ENCODE measurements at regions not wholly inside any gene's neighbourhood (a gene's known extent, or its start where the extent isn't known, plus 50 kb on each side); places are given as distances from the start of the nearest gene placed in this dataset.

DNA sequence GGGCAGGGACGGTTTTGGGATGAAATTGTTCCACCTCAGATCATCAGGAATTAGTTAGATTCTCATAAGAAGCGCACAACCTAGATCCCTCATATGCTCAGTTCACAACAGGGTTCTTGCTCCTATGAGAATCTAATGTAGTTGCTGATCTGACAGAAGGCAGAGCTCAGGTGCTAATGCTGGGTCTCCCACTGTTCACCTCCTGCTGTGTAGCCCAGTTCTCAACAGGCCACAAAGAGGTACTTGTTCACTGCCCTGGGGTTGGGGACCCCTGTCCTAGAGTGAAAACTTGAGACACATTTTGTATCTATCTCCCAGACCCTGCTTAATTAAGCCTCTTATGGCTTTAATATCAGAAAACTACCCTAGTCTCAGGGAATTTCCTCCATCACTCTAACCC, 966.0 kb downstream of the PCDH17 start:
- Mint-ChIP-seq H3K9me3 (peaks cover 0 to 14% (median 3%) of the 10 kb centered on the region in 7 donors), H3K27me3 (no peaks in the 10 kb centered on the region), H3K36me3 (no peaks in the 10 kb centered on the region), H3K4me1 (no peaks in the 10 kb centered on the region), H3K4me3 (no peak overlapping the region), H3K27ac (no peak overlapping the region)
- H3K4me3 ChIP-seq (ENCODE audit: low read depth, low read length): no peak overlapping the region
- no peaks in the 10 kb centered on the region for H3K27me3 ChIP-seq (ENCODE audit: control insufficient read depth, insufficient read depth, low read length)
- H3K4me1 ChIP-seq (ENCODE audit: control insufficient read depth, insufficient read depth, low read length, poor library complexity, severe bottlenecking): no peaks in the 10 kb centered on the region
- H3K36me3 ChIP-seq (ENCODE audit: control insufficient read depth, insufficient read depth, low read length): no peaks in the 10 kb centered on the region
- DNase-seq (no peak), ATAC-seq (ENCODE audit: low read depth in 2 of 2) (no peak)
- H3K9me3 ChIP-seq (ENCODE audit: control insufficient read depth in 2 of 2, low read length in 2 of 2): peaks cover 0 to 2% of the 10 kb centered on the region in 2 experiments
- H3K27ac ChIP-seq (ENCODE audit: insufficient read depth, low read length, poor library complexity, severe bottlenecking): no peak overlapping the region

DNA sequence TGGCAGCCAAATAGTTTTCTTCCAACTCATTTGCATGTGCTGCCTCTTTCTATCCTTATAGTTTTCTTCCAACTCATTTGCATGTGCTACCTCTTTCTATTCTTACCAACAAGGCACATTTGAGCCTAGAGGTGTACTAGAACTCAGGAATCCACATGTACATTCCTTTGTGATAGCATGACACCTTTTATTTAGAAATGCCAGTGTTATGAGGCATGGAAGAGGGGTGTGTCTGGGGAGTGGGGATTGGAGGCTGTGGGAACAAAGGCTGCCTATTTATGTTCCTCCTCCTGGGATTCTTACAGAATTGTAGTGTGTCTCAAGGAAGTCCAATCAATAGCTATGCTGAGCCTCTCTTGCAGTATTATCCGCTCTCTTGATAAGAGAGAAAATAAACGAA, 966.7 kb downstream of the PCDH17 start:
- no peaks in the 10 kb centered on the region for H3K36me3 ChIP-seq (ENCODE audit: control insufficient read depth, insufficient read depth, low read length)
- H3K9me3 ChIP-seq (ENCODE audit: control insufficient read depth in 2 of 2, low read length in 2 of 2): peaks cover 0 to 2% of the 10 kb centered on the region in 2 experiments
- Mint-ChIP-seq H3K9me3 (peaks cover 0 to 14% (median 3%) of the 10 kb centered on the region in 7 donors), H3K27ac (no peak overlapping the region), H3K36me3 (no peaks in the 10 kb centered on the region), H3K4me1 (no peaks in the 10 kb centered on the region), H3K27me3 (no peaks in the 10 kb centered on the region), H3K4me3 (no peak overlapping the region)
- DNase-seq: no peak
- no peaks in the 10 kb centered on the region for H3K4me1 ChIP-seq (ENCODE audit: control insufficient read depth, insufficient read depth, low read length, poor library complexity, severe bottlenecking)
- H3K4me3 ChIP-seq (ENCODE audit: low read depth, low read length): no peak overlapping the region
- no peak for ATAC-seq (ENCODE audit: low read depth in 2 of 2)
- no peaks in the 10 kb centered on the region for H3K27me3 ChIP-seq (ENCODE audit: control insufficient read depth, insufficient read depth, low read length)
- no peak overlapping the region for H3K27ac ChIP-seq (ENCODE audit: insufficient read depth, low read length, poor library complexity, severe bottlenecking)

DNA sequence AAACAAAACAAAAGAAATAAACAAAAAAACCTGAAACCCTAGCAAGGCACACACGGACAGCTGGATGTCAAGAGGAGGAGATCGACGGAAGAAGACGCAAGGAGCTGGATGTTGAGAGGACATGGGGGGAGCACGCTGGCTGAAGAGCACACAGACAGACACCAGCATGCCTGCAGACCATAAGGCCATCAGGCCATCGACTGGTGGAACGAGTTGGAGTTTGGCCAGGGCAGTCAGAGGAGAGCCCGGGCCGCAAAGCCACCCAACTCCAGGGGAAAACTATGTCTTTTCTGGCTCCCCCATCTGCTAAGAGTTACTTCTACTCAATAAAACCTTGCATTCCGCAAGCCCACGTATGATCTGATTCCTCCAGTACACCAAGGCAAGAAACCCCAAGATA, 979.6 kb downstream of the PCDH17 start:
- no peak for ATAC-seq (ENCODE audit: low read depth in 2 of 2)
- Mint-ChIP-seq H3K4me3 (no peak overlapping the region), H3K36me3 (no peaks in the 10 kb centered on the region), H3K4me1 (peaks cover 0 to 1% (median 0%) of the 10 kb centered on the region in 4 donors), H3K27ac (no peak overlapping the region), H3K27me3 (peaks cover 6% of the 10 kb centered on the region), H3K9me3 (peaks cover 6 to 42% (median 11%) of the 10 kb centered on the region in 7 donors)
- Histone ChIP-seq H3K36me3 (ENCODE audit: control insufficient read depth, insufficient read depth, low read length) (no peaks in the 10 kb centered on the region), H3K4me1 (ENCODE audit: control insufficient read depth, insufficient read depth, low read length, poor library complexity, severe bottlenecking) (no peaks in the 10 kb centered on the region), H3K9me3 (ENCODE audit: control insufficient read depth in 2 of 2, low read length in 2 of 2) (no peaks in the 10 kb centered on the region), H3K4me3 (ENCODE audit: low read depth, low read length) (no peak overlapping the region), H3K27ac (ENCODE audit: insufficient read depth, low read length, poor library complexity, severe bottlenecking) (no peak overlapping the region), H3K27me3 (ENCODE audit: control insufficient read depth, insufficient read depth, low read length) (no peaks in the 10 kb centered on the region)
- no peak for DNase-seq

DNA sequence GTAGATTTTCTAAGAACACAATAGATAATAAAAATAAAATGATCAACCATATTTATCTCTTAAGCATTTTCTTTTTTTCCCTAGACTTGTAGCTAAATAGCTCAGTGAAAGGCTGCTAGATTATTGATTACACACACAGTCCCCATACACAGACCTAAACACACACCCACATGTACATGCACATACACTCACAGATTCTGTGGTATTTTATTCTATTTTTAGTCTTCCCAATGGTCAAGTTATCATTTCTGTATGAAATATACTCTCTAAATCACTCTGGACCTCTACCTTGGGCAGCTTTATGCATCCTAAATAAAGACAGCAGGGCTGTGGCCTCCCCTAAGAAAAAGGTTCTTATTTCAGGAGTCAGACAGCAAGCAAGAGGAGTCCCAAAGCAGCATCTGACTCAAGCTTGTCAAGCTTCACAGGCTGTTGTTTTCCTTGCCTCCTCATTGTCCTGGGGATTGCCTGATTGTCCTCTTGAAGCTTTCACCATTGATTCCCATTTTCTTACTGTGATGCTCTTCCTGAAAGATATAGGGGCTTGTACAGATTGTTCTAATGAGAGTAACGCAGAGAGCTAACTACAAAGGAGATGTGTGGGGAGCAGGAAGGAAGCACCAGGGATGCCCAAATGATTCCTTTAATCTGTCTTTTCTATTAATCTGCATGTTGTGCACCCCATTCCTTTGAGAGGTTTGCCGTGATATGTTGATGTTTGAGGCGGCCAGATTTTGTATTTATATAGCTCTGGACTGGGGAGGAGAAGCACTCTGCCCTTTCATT, 986.5 kb downstream of the PCDH17 start:
- H3K27me3 Mint-ChIP-seq: no peaks in the 10 kb centered on the region
- H3K36me3 Mint-ChIP-seq: no peaks in the 10 kb centered on the region
- H3K27me3 ChIP-seq (ENCODE audit: control insufficient read depth, insufficient read depth, low read length): no peaks in the 10 kb centered on the region
- H3K27ac Mint-ChIP-seq: no peak overlapping the region
- DNase-seq (no peak), ATAC-seq (ENCODE audit: low read depth in 2 of 2) (no peak)
- no peak overlapping the region for H3K4me3 ChIP-seq (ENCODE audit: low read depth, low read length)
- no peaks in the 10 kb centered on the region for H3K4me1 Mint-ChIP-seq
- peaks cover 0 to 4% of the 10 kb centered on the region in 2 experiments for H3K9me3 ChIP-seq (ENCODE audit: control insufficient read depth in 2 of 2, low read length in 2 of 2)
- no peaks in the 10 kb centered on the region for H3K4me1 ChIP-seq (ENCODE audit: control insufficient read depth, insufficient read depth, low read length, poor library complexity, severe bottlenecking)
- peaks cover 0 to 20% (median 5%) of the 10 kb centered on the region in 7 donors for H3K9me3 Mint-ChIP-seq
- H3K4me3 Mint-ChIP-seq: no peak overlapping the region
- H3K27ac ChIP-seq (ENCODE audit: insufficient read depth, low read length, poor library complexity, severe bottlenecking): no peak overlapping the region
- no peaks in the 10 kb centered on the region for H3K36me3 ChIP-seq (ENCODE audit: control insufficient read depth, insufficient read depth, low read length)

DNA sequence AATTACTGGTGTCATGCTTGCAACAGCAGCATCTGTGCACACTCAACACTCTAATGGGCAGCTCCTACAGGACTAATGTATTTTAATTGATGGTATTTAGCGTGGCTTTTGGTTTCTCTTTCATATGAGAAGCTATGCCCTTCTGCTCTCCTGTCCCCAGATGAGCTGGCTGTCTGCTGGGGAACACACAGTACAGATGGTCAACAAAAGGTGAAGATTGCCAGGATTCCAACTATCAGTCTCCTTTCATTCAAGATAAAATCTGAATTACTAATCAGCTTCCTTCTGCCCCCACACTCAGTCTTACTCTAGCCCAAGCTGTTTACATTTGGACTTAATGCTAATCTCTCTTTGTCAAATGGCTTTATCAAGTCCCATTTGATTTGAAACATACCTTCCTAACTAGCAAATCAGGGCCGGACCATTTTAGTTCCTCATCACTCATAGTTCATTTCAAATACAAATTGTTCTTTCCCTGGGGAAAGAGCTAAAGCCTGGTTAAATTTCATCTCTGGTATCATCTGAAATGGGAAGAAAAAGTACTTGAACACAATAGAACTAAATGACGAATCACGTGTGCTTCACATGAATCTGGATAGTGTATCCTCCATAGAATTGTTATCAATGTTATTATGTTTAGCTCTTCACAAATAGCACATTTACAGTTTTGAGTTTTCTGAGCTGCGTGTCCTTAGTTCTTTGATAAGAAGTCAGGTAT, 988.0 kb downstream of the PCDH17 start:
- no peak overlapping the region for H3K27ac Mint-ChIP-seq
- no peaks in the 10 kb centered on the region for H3K36me3 Mint-ChIP-seq
- H3K4me3 Mint-ChIP-seq: no peak overlapping the region
- Histone ChIP-seq H3K4me3 (ENCODE audit: low read depth, low read length) (no peak overlapping the region), H3K36me3 (ENCODE audit: control insufficient read depth, insufficient read depth, low read length) (no peaks in the 10 kb centered on the region), H3K9me3 (ENCODE audit: control insufficient read depth in 2 of 2, low read length in 2 of 2) (peaks cover 0 to 4% of the 10 kb centered on the region in 2 experiments), H3K27me3 (ENCODE audit: control insufficient read depth, insufficient read depth, low read length) (no peaks in the 10 kb centered on the region), H3K27ac (ENCODE audit: insufficient read depth, low read length, poor library complexity, severe bottlenecking) (no peak overlapping the region), H3K4me1 (ENCODE audit: control insufficient read depth, insufficient read depth, low read length, poor library complexity, severe bottlenecking) (no peaks in the 10 kb centered on the region)
- no peaks in the 10 kb centered on the region for H3K27me3 Mint-ChIP-seq
- no peaks in the 10 kb centered on the region for H3K4me1 Mint-ChIP-seq
- ATAC-seq (ENCODE audit: low read depth in 2 of 2): no peak
- peaks cover 0 to 10% (median 4%) of the 10 kb centered on the region in 7 donors for H3K9me3 Mint-ChIP-seq
- no peak for DNase-seq

DNA sequence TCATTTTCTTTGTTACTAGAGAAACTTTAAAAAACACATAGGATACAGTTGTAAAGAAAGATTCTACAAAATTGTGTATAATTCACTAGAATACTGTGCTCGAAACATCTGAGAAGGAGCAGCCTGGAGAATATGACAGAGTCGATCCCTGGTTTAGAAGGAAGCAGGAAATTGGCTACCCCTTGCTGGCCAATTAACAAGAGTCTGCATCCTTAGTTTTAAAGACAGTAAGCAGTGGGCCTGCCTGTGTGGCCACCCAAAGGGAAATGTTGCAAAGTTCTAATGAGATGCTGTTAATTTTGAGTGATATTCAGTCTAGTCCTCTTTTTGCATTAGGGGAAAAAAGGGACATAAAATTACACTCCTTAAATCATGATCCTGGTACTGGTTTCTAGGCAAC, 988.6 kb downstream of the PCDH17 start:
- Mint-ChIP-seq H3K4me3 (no peak overlapping the region), H3K27me3 (no peaks in the 10 kb centered on the region), H3K4me1 (no peaks in the 10 kb centered on the region), H3K9me3 (peaks cover 0 to 10% (median 2%) of the 10 kb centered on the region in 7 donors), H3K36me3 (no peaks in the 10 kb centered on the region), H3K27ac (no peak overlapping the region)
- no peaks in the 10 kb centered on the region for H3K36me3 ChIP-seq (ENCODE audit: control insufficient read depth, insufficient read depth, low read length)
- peaks cover 0 to 7% of the 10 kb centered on the region in 2 experiments for H3K9me3 ChIP-seq (ENCODE audit: control insufficient read depth in 2 of 2, low read length in 2 of 2)
- DNase-seq (no peak), ATAC-seq (ENCODE audit: low read depth in 2 of 2) (no peak)
- H3K4me3 ChIP-seq (ENCODE audit: low read depth, low read length): no peak overlapping the region
- H3K4me1 ChIP-seq (ENCODE audit: control insufficient read depth, insufficient read depth, low read length, poor library complexity, severe bottlenecking): no peaks in the 10 kb centered on the region
- no peaks in the 10 kb centered on the region for H3K27me3 ChIP-seq (ENCODE audit: control insufficient read depth, insufficient read depth, low read length)
- no peak overlapping the region for H3K27ac ChIP-seq (ENCODE audit: insufficient read depth, low read length, poor library complexity, severe bottlenecking)

DNA sequence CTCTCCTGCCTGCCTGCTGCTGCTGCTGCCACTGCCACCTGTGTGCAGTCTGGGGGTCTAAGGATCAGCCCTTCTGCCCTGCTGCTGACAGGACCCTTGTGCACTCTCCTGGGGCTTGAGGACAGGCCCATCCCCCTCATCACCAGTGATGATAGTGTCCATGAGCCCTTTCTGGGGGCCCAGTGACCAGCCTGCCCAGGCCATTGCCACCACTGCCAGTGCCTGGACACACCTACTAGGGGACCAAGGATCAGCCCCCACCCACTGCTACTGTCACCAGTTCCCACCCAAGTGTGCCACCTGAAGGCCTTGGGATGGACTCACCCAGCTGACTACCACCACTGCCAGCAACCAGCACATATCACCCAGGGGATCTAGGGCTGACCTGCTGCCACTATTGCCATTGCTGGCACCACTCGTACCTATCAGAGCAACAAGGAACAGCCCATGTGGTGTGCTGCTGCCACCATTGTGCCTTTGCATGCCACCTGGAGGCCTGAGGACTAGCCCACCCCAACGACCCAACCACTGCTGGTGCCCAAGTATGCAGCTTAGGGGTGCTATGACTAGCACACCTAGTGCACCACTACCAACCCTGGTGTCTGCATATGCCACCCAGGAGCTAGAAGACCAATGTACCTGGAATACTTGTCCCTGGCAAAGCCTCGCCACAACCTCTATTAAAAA, 994.3 kb downstream of the PCDH17 start:
- Histone ChIP-seq H3K36me3 (ENCODE audit: control insufficient read depth, insufficient read depth, low read length) (no peaks in the 10 kb centered on the region), H3K9me3 (ENCODE audit: control insufficient read depth in 2 of 2, low read length in 2 of 2) (peaks cover 0 to 10% of the 10 kb centered on the region in 2 experiments), H3K27ac (ENCODE audit: insufficient read depth, low read length, poor library complexity, severe bottlenecking) (no peak overlapping the region), H3K4me3 (ENCODE audit: low read depth, low read length) (no peak overlapping the region), H3K4me1 (ENCODE audit: control insufficient read depth, insufficient read depth, low read length, poor library complexity, severe bottlenecking) (no peaks in the 10 kb centered on the region), H3K27me3 (ENCODE audit: control insufficient read depth, insufficient read depth, low read length) (no peaks in the 10 kb centered on the region)
- Mint-ChIP-seq H3K27me3 (no peaks in the 10 kb centered on the region), H3K9me3 (peaks cover 0 to 21% (median 4%) of the 10 kb centered on the region in 7 donors), H3K4me1 (no peaks in the 10 kb centered on the region), H3K36me3 (no peaks in the 10 kb centered on the region), H3K27ac (no peak overlapping the region), H3K4me3 (no peak overlapping the region)
- ATAC-seq (ENCODE audit: low read depth in 2 of 2) (no peak), DNase-seq (no peak)
